HEK293T (cell line): ENCODE measurements at regions not wholly inside any gene's neighbourhood (a gene's known extent, or its start where the extent isn't known, plus 50 kb on each side); places are given as distances from the start of the nearest gene placed in this dataset.

Experiments
- ARNT ChIP-seq: fragments of 450-650 bp; IDR thresholded peaks from 2 replicates; pipeline ENCODE4 v1.6.1; 2017; ENCODE audit warnings: mild to moderate bottlenecking
- CTBP1 ChIP-seq: fragments of 450-650 bp; IDR thresholded peaks from 2 replicates; pipeline ENCODE4 v1.6.1; 2016; ENCODE audit warnings: borderline replicate concordance
- ELF4 ChIP-seq: fragments of 450-650 bp; IDR thresholded peaks from 2 replicates; pipeline ENCODE4 v1.6.1; 2017; ENCODE audit warnings: antibody characterized with exemption
- FOXA1 ChIP-seq: fragments of 450-650 bp; IDR thresholded peaks from 2 replicates; pipeline ENCODE4 v1.6.1; 2016; ENCODE audit warnings: mild to moderate bottlenecking
- FOXK2 ChIP-seq: fragments of 450-650 bp; IDR thresholded peaks from 2 replicates; pipeline ENCODE4 v1.6.1; 2016; ENCODE audit warnings: mild to moderate bottlenecking
- FOXM1 ChIP-seq: fragments of 450-650 bp; IDR thresholded peaks from 2 replicates; pipeline ENCODE4 v1.6.1; 2017; ENCODE audit warnings: mild to moderate bottlenecking, borderline replicate concordance
- SP1 ChIP-seq: fragments of 450-650 bp; IDR thresholded peaks from 2 replicates; pipeline ENCODE4 v1.6.1; 2017
- TARDBP ChIP-seq: fragments of 450-650 bp; IDR thresholded peaks from 2 replicates; pipeline ENCODE4 v1.6.1; 2016
- ZNF384 ChIP-seq: fragments of 450-650 bp; IDR thresholded peaks from 2 replicates; pipeline ENCODE4 v1.6.1; 2016
- TF ChIP-seq, protein P1 (sequence below): fragments of 450-650 bp; IDR thresholded peaks from 2 replicates; pipeline ENCODE4 v1.6.1; 2016

DNA sequence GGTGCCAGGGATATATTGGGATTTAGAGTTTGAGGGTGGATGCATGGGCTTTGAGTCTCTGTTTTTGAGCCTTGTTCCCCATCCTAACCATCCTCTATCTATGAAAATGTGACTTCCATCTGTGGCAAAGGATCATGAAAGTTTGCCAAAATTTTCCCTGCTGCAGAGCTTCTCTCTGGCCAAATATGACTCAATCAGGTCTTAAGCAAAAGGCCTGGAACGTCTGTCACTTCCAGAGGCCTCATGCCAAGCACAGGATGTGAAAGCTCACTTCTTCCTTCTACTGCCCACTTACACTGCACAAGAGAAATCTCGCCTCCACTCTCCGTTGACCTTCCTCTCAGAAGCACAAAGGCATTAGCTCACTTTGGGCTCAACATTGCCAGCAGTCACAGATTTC, 696.9 kb upstream of the NRP1 start:
- TF ChIP-seq ELF4 (no peak), TARDBP (no peak), ARNT (no peak), FOXM1 (no peak), ZNF384 (no peak), FOXA1 (no peak), CTBP1 (no peak), SP1 (no peak), FOXK2 (no peak)
- TF ChIP-seq, protein P1, sequence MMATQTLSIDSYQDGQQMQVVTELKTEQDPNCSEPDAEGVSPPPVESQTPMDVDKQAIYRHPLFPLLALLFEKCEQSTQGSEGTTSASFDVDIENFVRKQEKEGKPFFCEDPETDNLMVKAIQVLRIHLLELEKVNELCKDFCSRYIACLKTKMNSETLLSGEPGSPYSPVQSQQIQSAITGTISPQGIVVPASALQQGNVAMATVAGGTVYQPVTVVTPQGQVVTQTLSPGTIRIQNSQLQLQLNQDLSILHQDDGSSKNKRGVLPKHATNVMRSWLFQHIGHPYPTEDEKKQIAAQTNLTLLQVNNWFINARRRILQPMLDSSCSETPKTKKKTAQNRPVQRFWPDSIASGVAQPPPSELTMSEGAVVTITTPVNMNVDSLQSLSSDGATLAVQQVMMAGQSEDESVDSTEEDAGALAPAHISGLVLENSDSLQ, result no peak
